ENCODE measurements at regions not wholly inside any gene's neighbourhood (a gene's known extent, or its start where the extent isn't known, plus 50 kb on each side); places are given as distances from the start of the nearest gene placed in this dataset.

DNA sequence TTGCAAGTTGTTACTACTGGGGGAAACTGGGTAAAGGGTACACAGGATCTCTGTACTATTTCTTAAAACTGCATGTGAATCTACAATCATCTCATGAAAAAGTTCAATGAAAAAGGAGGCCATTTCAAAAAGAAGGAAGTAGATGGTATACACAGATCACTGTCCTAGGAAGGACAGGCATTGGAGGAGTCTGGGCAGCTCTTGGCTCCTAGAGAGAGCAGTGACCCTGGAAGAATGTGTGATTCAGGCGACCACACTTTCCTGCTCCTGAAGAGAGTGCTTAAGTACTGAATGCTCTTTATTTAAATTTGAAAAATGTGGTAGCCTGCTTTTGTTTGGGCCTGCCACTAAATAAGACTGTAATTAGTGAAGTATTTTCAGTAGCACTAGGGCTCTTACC lies 318.1 kb upstream of the CASK start:
- no peak for DNase-seq
- H3K4me1 ChIP-seq (ENCODE audit: insufficient read depth, low read length) = no peaks in the 10 kb centered on the region
- no peak for ATAC-seq
- no peak overlapping the region for H3K4me3 ChIP-seq (ENCODE audit: low read length)
- TF ChIP-seq EZH2phosphoT487 (IDR thresholded peaks at IDR 0.05; ENCODE audit: borderline replicate concordance, low read length) = no peak
- ChIA-PET POLR2A (ENCODE audit: unreplicated experiment) (no interaction called here), CTCF (no interaction called here)
- H3K27ac ChIP-seq (ENCODE audit: low read length) = no peak overlapping the region
- intact Hi-C loops (cut with micrococcal nuclease) = no loop called here
- H3K9ac ChIP-seq (ENCODE audit: low read length) = no peak overlapping the region
- no peaks in the 10 kb centered on the region for H3K9me3 ChIP-seq (ENCODE audit: low read length)
- H3K27me3 ChIP-seq (ENCODE audit: low read length) = peaks cover 16% of the 10 kb centered on the region; the same call in 1 of the 2 replicates
- BruUV-seq (replicated peaks) = no TSS peak
- H3K79me2 ChIP-seq (ENCODE audit: low read length) = no peaks in the 10 kb centered on the region
- H3K36me3 ChIP-seq (ENCODE audit: low read depth, low read length) = no peaks in the 10 kb centered on the region
- H4K20me1 ChIP-seq (ENCODE audit: low read length) = no peaks in the 10 kb centered on the region
- no peak overlapping the region for H3K4me2 ChIP-seq (ENCODE audit: low read length)
- no peak overlapping the region for H2AFZ ChIP-seq (ENCODE audit: low read length)
- no peaks in the 10 kb centered on the region for H3K9me2 ChIP-seq (replicated peaks; ENCODE audit: low read length)
- no peaks in the 10 kb centered on the region for H3F3A ChIP-seq (ENCODE audit: low read length, unreplicated experiment)

DNA sequence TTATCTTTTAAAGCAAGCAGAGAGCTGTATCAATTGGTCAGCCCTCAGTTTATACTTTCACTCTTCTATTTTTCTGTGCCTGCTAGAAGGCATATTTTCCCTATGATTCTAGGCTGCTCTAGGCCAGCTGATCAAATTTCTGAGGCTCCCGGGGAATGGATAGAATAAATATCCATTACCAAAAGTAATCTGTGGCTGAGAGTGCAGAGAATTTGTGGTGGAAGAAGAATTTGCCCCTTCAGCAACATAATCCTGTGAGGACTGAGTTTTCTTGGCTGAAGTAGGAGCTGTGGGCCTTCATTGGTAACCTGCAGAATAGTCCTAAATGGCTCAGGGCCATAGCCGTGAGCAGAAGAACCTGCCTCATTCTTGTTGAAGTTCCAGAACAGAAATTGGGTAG lies 314.6 kb upstream of the CASK start:
- BruUV-seq (replicated peaks) = no TSS peak
- ChIA-PET POLR2A (ENCODE audit: unreplicated experiment) (no interaction called here), CTCF (no interaction called here)
- H3K79me2 ChIP-seq (ENCODE audit: low read length) = no peaks in the 10 kb centered on the region
- no peak for ATAC-seq
- H3K4me1 ChIP-seq (ENCODE audit: insufficient read depth, low read length) = no peaks in the 10 kb centered on the region
- no peaks in the 10 kb centered on the region for H3K9me2 ChIP-seq (replicated peaks; ENCODE audit: low read length)
- no peak overlapping the region for H3K9ac ChIP-seq (ENCODE audit: low read length)
- no peak overlapping the region for H3K4me3 ChIP-seq (ENCODE audit: low read length)
- 0 out of 2 replicates have a peak, but pooled peaks cover 7% of the 10 kb centered on the region for H3K27me3 ChIP-seq (ENCODE audit: low read length)
- no peaks in the 10 kb centered on the region for H3K9me3 ChIP-seq (ENCODE audit: low read length)
- no peaks in the 10 kb centered on the region for H4K20me1 ChIP-seq (ENCODE audit: low read length)
- H3F3A ChIP-seq (ENCODE audit: low read length, unreplicated experiment) = no peaks in the 10 kb centered on the region
- DNase-seq = no peak
- no peak overlapping the region for H3K4me2 ChIP-seq (ENCODE audit: low read length)
- H3K36me3 ChIP-seq (ENCODE audit: low read depth, low read length) = no peaks in the 10 kb centered on the region
- no peak overlapping the region for H2AFZ ChIP-seq (ENCODE audit: low read length)
- intact Hi-C loops (cut with micrococcal nuclease) = no loop called here
- H3K27ac ChIP-seq (ENCODE audit: low read length) = no peak overlapping the region
- no peak for TF ChIP-seq EZH2phosphoT487 (IDR thresholded peaks at IDR 0.05; ENCODE audit: borderline replicate concordance, low read length)
- no peak for TF ChIP-seq EZH2 (IDR thresholded peaks at IDR 0.05; ENCODE audit: low read length, unreplicated experiment)
- TF ChIP-seq, protein P1, sequence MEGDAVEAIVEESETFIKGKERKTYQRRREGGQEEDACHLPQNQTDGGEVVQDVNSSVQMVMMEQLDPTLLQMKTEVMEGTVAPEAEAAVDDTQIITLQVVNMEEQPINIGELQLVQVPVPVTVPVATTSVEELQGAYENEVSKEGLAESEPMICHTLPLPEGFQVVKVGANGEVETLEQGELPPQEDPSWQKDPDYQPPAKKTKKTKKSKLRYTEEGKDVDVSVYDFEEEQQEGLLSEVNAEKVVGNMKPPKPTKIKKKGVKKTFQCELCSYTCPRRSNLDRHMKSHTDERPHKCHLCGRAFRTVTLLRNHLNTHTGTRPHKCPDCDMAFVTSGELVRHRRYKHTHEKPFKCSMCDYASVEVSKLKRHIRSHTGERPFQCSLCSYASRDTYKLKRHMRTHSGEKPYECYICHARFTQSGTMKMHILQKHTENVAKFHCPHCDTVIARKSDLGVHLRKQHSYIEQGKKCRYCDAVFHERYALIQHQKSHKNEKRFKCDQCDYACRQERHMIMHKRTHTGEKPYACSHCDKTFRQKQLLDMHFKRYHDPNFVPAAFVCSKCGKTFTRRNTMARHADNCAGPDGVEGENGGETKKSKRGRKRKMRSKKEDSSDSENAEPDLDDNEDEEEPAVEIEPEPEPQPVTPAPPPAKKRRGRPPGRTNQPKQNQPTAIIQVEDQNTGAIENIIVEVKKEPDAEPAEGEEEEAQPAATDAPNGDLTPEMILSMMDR (conservative IDR thresholded peaks at IDR 0.05; ENCODE audit: low read depth, low read length) = no peak

DNA sequence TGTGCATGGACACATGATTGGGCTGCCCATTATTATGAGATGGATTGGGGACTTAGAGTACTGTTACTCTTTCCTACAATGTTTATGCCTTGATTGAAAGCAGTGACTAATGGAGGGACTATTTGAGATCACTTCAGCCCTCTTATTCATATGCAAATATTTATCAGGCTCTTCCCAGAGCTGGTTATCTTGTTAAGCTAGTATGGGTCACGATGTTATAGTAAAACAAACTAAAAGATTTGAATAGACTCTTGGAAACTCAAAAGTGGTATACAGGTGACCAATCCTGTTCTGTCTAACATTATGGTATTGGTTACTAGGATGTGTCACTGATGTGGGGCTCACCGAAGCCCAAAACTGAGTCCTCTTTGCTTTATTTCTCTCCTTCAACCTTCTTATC lies 306.2 kb upstream of the CASK start:
- Histone ChIP-seq H3K4me2 (ENCODE audit: low read length) (no peak overlapping the region), H3K79me2 (ENCODE audit: low read length) (no peaks in the 10 kb centered on the region), H3K36me3 (ENCODE audit: low read depth, low read length) (no peaks in the 10 kb centered on the region), H3K4me1 (ENCODE audit: insufficient read depth, low read length) (no peaks in the 10 kb centered on the region), H3K27me3 (ENCODE audit: low read length) (peaks cover 17% of the 10 kb centered on the region), H3K27ac (ENCODE audit: low read length) (no peak overlapping the region), H3K9ac (ENCODE audit: low read length) (no peak overlapping the region), H3K9me3 (ENCODE audit: low read length) (no peaks in the 10 kb centered on the region), H3K4me3 (ENCODE audit: low read length) (no peak overlapping the region), H4K20me1 (ENCODE audit: low read length) (no peaks in the 10 kb centered on the region), H3K9me2 (replicated peaks; ENCODE audit: low read length) (no peaks in the 10 kb centered on the region), H2AFZ (ENCODE audit: low read length) (no peak overlapping the region), H3F3A (ENCODE audit: low read length, unreplicated experiment) (no peaks in the 10 kb centered on the region)
- POLR2A ChIA-PET (ENCODE audit: unreplicated experiment) = no interaction called here
- no peak for DNase-seq
- TF ChIP-seq EZH2 (IDR thresholded peaks at IDR 0.05; ENCODE audit: low read length, unreplicated experiment) = no peak
- TF ChIP-seq EZH2phosphoT487 (IDR thresholded peaks at IDR 0.05; ENCODE audit: borderline replicate concordance, low read length) = no peak
- TF ChIP-seq, protein P1 (conservative IDR thresholded peaks at IDR 0.05; ENCODE audit: low read depth, low read length) = no peak
- ATAC-seq = no peak
- intact Hi-C loops (cut with micrococcal nuclease) = no loop called here
- BruUV-seq (replicated peaks) = no TSS peak
- CTCF ChIA-PET = no interaction called here

Measured in PC-3 (cell line).